ENCODE measurements at regions not wholly inside any gene's neighbourhood (a gene's known extent, or its start where the extent isn't known, plus 50 kb on each side); places are given as distances from the start of the nearest gene placed in this dataset.

- DNase-seq (ENCODE audit: low spot score): no peak
Measured at GRCh38 chr5:118778941-118779340, 209.4 kb downstream of the DTWD2 start.

- no peak for DNase-seq (ENCODE audit: low spot score)
Measured at GRCh38 chr5:118777189-118777736, 211.1 kb downstream of the DTWD2 start.

- no peak for DNase-seq (ENCODE audit: low spot score)
Measured at GRCh38 chr5:118776755-118777154, 211.6 kb downstream of the DTWD2 start.

GRCh38 chr5:118775790-118776499 lies 212.4 kb downstream of the DTWD2 start:
- no peak for DNase-seq (ENCODE audit: low spot score)

DNA sequence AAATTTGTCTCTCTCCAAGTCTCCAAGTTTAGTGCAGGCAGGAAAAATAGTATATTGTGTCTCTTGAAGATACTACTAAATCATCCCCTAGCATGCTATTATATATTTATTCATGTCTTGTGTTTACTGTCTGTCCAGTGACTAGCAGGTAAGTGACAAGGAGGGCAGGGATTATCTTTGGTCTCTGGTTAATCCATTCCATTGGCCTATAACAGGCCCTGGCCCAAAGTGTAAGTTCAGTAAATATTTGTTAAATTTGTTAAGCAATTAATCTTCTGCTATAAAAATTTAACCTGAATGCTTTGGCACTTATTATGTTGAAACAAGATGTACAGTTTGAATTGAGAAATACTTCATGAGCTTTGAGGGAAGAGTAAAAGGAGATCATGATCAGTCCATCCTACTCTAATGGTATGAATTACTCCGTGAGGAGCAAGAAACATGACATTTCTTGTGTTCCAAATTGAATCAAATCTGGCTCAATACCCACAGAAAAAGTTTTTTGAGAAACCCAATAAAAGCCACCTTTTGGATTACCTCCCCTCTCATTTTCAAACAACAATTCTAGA lies 219.7 kb downstream of the DTWD2 start:
- DNase-seq (ENCODE audit: low spot score): no peak

GRCh38 chr5:118762291-118762690 lies 226.1 kb downstream of the DTWD2 start:
- DNase-seq (ENCODE audit: low spot score): no peak

- no peak for DNase-seq (ENCODE audit: low spot score)
Measured at GRCh38 chr5:118761814-118762213, 226.5 kb downstream of the DTWD2 start.

DNA sequence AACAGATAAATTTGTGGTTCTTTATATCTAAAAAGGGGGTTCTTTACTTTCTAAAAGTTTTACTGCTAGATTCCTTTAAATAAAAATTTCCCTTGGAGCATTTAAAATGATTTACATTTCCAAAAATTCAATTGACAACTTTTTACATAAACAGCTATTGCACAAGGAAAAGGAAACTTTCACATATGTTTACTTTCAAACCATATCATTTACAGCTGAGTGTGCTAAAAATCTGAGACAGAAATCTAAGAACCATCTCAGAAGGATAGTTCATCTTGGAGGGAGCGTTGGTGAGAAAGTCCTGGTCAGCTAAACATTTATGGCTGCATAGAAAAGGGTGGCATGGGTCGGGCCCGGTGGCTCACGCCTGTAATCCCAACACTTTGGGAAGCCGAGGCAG lies 235.4 kb downstream of the DTWD2 start:
- no peak for DNase-seq (ENCODE audit: low spot score)

- DNase-seq (ENCODE audit: low spot score): no peak
Measured at GRCh38 chr5:118736396-118736795, 252.0 kb downstream of the DTWD2 start.

DNA sequence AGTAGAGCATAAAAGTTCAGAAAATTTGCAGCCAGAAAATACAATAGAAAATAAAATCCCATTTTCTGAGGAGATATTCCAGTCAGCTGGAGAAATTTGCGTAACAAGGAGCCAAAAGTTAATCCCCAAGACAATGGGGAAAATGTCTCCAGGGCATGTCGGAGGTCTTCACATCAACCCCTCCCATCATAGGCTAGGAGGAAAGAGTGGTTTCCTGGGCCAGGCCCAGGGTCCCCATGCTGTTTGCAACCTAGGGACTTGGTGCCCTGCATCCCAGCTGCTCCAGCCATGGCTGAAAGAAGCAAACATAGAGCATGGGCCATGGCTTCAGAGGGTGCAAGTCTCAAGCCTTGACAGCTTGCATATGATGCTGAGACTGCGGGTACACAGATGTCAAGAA lies 255.0 kb downstream of the DTWD2 start:
- no peak for DNase-seq (ENCODE audit: low spot score)

DNA sequence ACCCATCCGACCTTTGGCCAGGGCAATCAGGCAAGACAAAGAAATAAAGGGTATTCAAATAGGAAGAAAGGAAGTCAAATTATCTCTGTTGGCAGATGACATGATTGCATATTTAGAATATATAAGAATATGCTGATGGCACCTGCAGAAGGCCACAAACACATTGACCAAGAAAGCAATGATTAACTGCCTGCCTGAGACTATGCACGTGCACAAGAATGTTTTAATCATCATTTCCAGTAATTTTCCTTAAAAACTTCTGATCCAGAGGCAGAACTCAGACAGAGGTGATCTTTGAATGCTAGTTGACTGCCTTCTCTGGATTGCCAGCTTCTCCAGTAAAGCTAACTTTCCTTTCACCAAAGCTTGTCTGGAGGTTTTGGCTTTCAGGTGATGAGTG lies 260.2 kb downstream of the DTWD2 start:
- DNase-seq (ENCODE audit: low spot score): no peak

DNA sequence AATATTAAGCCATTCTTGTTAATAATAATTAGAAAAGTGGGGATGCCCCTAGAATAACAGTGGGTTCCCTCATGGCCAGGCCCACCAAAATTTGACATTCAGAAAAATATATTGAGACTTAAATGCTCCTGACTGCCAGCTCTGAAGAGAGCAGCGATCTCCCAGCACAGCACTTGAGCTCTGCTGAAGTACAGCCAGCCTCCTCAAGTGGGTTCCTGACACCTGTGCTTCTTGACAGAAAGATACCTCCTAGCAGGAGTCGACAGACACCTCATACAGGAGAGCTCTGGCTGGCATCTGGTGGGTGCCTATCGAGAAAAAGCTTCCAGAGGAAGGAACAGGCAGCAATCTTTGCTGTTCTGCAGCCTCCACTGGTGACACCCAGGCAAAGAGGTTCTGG lies 261.5 kb downstream of the DTWD2 start:
- no peak for DNase-seq (ENCODE audit: low spot score)

GRCh38 chr5:118723021-118723338 lies 265.4 kb downstream of the DTWD2 start:
- no peak for DNase-seq (ENCODE audit: low spot score)

DNA sequence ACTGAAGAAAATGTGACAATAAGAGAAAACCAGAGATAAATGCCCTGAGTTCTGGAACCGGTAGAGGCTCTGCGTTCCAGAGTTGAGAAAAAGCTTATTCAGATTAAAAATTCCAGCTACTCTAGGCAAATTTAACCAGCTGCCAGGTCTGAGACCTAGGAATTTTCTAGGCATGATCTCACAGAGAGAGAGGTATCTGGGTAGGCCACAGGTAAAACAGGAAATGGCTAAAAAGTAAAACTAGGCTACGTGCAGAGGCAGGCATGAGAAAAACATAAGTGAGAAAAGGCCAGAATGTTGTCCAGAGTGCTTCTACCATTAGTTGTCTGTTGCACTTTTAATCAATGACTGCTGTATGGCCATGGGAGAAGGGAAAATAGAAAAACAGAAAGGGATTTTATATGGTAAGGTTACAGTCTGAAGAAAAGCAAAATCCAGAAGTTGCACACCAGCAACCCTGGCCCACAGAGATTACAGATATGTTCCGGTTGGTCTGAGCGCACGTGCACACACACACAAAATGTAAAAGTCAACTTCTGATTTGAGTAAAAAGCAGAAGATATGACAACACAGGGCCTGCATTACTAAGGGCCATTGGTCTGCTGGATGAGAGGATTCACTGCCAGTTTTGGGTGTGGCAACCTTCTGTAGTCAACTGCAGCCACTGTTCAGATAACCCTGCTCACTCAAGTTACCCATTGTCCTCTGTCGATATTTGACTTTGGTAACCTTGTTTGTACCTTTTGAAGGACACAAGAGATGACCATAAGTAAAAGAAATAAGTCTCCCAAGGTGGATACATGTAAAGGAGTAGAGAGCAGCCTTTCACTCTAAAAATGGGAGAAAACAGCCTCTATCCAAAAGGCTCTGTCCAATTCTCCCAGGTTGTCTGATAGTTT lies 266.0 kb downstream of the DTWD2 start:
- DNase-seq (ENCODE audit: low spot score): no peak

DNA sequence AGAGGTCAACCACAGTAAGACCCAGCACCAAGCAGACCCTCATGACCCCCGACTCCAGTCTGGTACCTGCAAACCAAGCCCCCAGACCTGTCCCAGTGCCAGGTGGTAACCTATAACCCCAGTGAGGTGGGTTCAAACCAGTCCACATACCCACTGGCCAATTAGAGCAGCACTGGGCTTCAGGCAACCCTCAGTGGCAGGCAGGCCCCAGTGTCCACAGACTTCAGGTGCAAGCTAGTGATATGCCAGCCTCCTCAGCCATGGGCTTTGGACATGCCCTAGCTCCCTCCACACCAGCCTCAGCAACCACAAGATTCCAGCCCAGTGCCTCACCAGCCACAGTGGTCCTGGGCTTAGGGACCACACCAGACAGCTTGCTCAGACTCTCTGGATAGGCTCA lies 276.6 kb downstream of the DTWD2 start:
- DNase-seq (ENCODE audit: low spot score): no peak

DNA sequence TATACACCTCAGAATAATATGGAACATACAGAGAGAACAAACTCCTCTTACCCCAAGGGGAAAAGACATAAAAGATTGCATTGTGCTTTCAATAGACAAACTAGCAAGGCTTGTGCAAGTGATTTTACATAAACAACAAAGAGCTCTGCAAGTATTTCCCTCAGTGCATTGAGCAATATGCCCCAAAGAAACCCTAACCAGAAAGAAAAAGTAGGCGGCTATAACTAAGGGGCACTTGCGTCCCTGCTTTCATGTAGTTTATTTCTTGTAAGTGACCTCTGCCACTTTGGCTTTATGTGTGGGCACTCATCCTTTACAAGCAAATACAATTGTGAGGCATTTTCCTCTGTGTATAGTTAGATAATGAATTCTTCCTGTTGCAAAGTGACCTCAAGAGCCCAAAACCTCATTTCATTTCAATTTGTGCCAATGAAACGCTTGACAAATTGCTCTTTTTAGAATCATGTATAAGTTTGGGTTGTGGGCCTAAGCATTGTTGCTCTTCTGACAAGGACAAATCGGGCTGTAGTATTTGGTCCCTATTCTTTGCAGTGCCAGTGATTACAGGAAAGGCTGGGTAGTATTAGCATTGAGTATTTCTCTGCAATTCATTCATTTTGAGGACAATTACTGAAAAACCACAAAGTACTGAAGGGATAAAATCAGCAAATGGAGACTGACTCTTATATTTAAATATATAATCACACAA lies 282.2 kb downstream of the DTWD2 start:
- no peak for DNase-seq (ENCODE audit: low spot score)

- no peak for DNase-seq (ENCODE audit: low spot score)
Measured at GRCh38 chr5:118703241-118703640, 285.1 kb downstream of the DTWD2 start.

DNA sequence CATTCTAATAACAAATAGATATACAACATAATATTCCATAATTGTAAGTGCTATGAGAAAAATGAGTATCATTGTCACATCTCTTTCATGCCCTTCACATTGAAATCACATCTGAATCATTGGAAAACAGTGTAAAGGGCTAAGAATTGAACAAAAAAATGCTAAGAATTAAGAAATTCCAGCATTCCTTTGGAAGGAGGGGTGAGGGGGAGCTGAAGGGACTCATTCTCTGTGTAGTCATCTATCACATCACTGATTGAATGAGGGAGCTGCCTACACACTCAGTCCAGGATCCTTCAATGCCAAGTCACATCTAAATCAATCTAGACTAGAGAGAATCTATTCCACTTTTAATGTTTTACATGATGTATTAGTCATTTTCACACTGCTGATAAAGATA lies 286.6 kb downstream of the DTWD2 start:
- DNase-seq (ENCODE audit: low spot score): no peak

GRCh38 chr5:118700510-118700909 lies 287.8 kb downstream of the DTWD2 start:
- no peak for DNase-seq (ENCODE audit: low spot score)

GRCh38 chr5:118698774-118699173 lies 289.6 kb downstream of the DTWD2 start:
- DNase-seq (ENCODE audit: low spot score): no peak

GRCh38 chr5:118696076-118696475 lies 292.3 kb downstream of the DTWD2 start:
- no peak for DNase-seq (ENCODE audit: low spot score)

DNA sequence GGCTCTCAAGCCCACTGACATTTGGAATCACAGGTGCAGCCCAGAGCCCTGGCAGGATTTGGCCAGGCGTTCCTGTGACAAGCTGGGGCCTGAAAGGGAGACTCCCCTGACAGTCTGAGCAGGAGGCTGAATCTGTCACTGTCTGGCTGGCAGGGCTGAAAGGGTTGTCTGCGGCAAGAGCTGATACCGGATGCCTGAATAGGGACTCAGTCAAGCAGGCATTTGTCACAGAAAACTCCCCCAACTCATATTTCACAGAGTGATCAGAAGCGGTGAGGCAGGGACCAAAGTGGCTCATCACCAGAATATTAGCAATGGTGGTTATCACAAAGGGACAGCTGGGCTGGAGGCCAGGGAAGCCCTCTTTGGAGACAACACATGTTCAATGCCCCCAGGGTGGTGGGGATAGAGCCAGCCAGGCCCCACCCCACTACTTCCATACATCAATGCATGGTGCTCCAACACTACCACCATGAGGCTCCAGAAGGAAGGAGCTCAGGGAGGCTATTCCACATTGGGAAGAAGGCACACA lies 295.5 kb downstream of the DTWD2 start:
- no peak for DNase-seq (ENCODE audit: low spot score)
